ENCODE measurements at regions not wholly inside any gene's neighbourhood (a gene's known extent, or its start where the extent isn't known, plus 50 kb on each side); places are given as distances from the start of the nearest gene placed in this dataset.

DNA sequence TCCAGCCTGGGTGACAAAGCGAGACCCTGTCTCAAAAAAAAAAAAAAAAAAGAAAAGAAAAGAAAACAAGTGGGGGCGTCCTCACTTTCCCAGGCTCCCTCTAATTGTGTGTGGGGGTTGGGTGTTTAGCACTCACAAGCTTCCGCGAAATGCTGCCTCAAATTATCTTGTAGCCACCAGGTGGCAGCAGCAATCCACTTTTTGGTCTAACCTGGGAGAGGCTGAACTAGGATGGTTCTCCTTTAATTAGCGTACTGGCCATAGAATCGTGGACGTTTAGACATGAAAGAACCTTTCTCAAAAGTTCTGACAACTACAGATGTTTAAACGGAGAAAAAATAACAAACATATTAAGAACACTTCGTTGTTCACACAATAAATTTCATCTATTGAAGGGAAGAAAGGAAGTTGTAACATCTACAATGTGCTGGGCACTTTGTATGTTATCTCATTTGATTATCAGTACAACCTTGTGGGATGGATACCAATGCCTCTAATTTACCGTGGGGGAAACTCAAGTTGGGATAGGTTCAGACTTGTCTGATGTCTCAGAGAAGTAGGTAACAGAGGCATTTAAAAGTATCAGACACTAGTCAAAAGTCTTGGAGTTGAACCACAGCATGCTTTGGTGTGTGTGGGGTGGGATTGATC, 122.7 kb upstream of the NABP1 start:
- TF ChIP-seq, protein P1, sequence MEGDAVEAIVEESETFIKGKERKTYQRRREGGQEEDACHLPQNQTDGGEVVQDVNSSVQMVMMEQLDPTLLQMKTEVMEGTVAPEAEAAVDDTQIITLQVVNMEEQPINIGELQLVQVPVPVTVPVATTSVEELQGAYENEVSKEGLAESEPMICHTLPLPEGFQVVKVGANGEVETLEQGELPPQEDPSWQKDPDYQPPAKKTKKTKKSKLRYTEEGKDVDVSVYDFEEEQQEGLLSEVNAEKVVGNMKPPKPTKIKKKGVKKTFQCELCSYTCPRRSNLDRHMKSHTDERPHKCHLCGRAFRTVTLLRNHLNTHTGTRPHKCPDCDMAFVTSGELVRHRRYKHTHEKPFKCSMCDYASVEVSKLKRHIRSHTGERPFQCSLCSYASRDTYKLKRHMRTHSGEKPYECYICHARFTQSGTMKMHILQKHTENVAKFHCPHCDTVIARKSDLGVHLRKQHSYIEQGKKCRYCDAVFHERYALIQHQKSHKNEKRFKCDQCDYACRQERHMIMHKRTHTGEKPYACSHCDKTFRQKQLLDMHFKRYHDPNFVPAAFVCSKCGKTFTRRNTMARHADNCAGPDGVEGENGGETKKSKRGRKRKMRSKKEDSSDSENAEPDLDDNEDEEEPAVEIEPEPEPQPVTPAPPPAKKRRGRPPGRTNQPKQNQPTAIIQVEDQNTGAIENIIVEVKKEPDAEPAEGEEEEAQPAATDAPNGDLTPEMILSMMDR (IDR thresholded peaks at IDR 0.05) = peak; percentile 45 to 77 (median 72)
- TF ChIP-seq POLR2A (IDR thresholded peaks at IDR 0.05) = no peak

All from prostate gland (tissue), 2 donors.